ENCODE measurements at regions not wholly inside any gene's neighbourhood (a gene's known extent, or its start where the extent isn't known, plus 50 kb on each side); places are given as distances from the start of the nearest gene placed in this dataset.

GRCh38 chr5:161096581-161096980, 244.6 kb upstream of the ATP10B start:
- H3K27me3 Mint-ChIP-seq (ENCODE audit: insufficient read depth) = no peaks in the 10 kb centered on the region

GRCh38 chr5:161095953-161096352, 243.9 kb upstream of the ATP10B start:
- Mint-ChIP-seq H3K9me3 (no peaks in the 10 kb centered on the region), H3K36me3 (ENCODE audit: low read depth) (no peaks in the 10 kb centered on the region), H3K4me3 (no peak overlapping the region), H3K4me1 (no peaks in the 10 kb centered on the region), H3K27ac (no peak overlapping the region), H3K27me3 (ENCODE audit: insufficient read depth) (no peaks in the 10 kb centered on the region)
- no peaks in the 10 kb centered on the region for H3K27me3 ChIP-seq (ENCODE audit: control insufficient read depth, insufficient read depth, low read length, poor library complexity, severe bottlenecking)
- no peak for TF ChIP-seq CTCF (conservative IDR thresholded peaks at IDR 0.05)
- no peaks in the 10 kb centered on the region for H3K4me1 ChIP-seq (ENCODE audit: control insufficient read depth, insufficient read depth, low read length)
- H3K9ac ChIP-seq (ENCODE audit: extremely low read depth, low read length, poor library complexity, severe bottlenecking) = no peak overlapping the region
- no peaks in the 10 kb centered on the region for H3K36me3 ChIP-seq (ENCODE audit: control insufficient read depth, insufficient read depth, low read length)
- H3K9me3 ChIP-seq (ENCODE audit: control insufficient read depth, low read length) = no peaks in the 10 kb centered on the region
- no peak for DNase-seq
- H3K27ac ChIP-seq (ENCODE audit: low read depth, low read length) = no peak overlapping the region
- H3K4me3 ChIP-seq (ENCODE audit: low read length) = no peak overlapping the region
- WGBS, 2 experiments (ENCODE audit: insufficient coverage in 1 of 2, insufficient read length in 1 of 2) = 83 to 84% methylated on average over 2 of the region's 2 CpGs

More at GRCh38 chr5:161096581-161096980, 244.6 kb upstream of the ATP10B start:
- no peak overlapping the region for H3K4me3 ChIP-seq (ENCODE audit: low read length)
- no peaks in the 10 kb centered on the region for H3K9me3 Mint-ChIP-seq
- WGBS, 2 experiments (ENCODE audit: insufficient coverage in 1 of 2, insufficient read length in 1 of 2) = 90 to 93% methylated on average over 2 to 4 of the region's 4 CpGs
- no peak overlapping the region for H3K9ac ChIP-seq (ENCODE audit: extremely low read depth, low read length, poor library complexity, severe bottlenecking)
- H3K4me1 ChIP-seq (ENCODE audit: control insufficient read depth, insufficient read depth, low read length) = no peaks in the 10 kb centered on the region
- no peak for TF ChIP-seq CTCF (conservative IDR thresholded peaks at IDR 0.05)
- no peak overlapping the region for H3K27ac ChIP-seq (ENCODE audit: low read depth, low read length)
- H3K4me3 Mint-ChIP-seq = no peak overlapping the region
- no peaks in the 10 kb centered on the region for H3K9me3 ChIP-seq (ENCODE audit: control insufficient read depth, low read length)
- no peak overlapping the region for H3K27ac Mint-ChIP-seq
- no peaks in the 10 kb centered on the region for H3K4me1 Mint-ChIP-seq
- no peaks in the 10 kb centered on the region for H3K36me3 ChIP-seq (ENCODE audit: control insufficient read depth, insufficient read depth, low read length)
- H3K27me3 ChIP-seq (ENCODE audit: control insufficient read depth, insufficient read depth, low read length, poor library complexity, severe bottlenecking) = no peaks in the 10 kb centered on the region
- H3K36me3 Mint-ChIP-seq (ENCODE audit: low read depth) = no peaks in the 10 kb centered on the region
- no peak for DNase-seq

- no peaks in the 10 kb centered on the region for H3K27me3 Mint-ChIP-seq (ENCODE audit: insufficient read depth)
- H3K4me3 ChIP-seq (ENCODE audit: low read length) = no peak overlapping the region
- no peaks in the 10 kb centered on the region for H3K4me1 Mint-ChIP-seq
- H3K27ac Mint-ChIP-seq = no peak overlapping the region
- no peak overlapping the region for H3K9ac ChIP-seq (ENCODE audit: extremely low read depth, low read length, poor library complexity, severe bottlenecking)
- H3K27me3 ChIP-seq (ENCODE audit: control insufficient read depth, insufficient read depth, low read length, poor library complexity, severe bottlenecking) = no peaks in the 10 kb centered on the region
- TF ChIP-seq CTCF (conservative IDR thresholded peaks at IDR 0.05) = no peak
- H3K4me1 ChIP-seq (ENCODE audit: control insufficient read depth, insufficient read depth, low read length) = no peaks in the 10 kb centered on the region
- DNase-seq = no peak
- H3K9me3 Mint-ChIP-seq = no peaks in the 10 kb centered on the region
- no peak overlapping the region for H3K4me3 Mint-ChIP-seq
- no peaks in the 10 kb centered on the region for H3K9me3 ChIP-seq (ENCODE audit: control insufficient read depth, low read length)
- H3K27ac ChIP-seq (ENCODE audit: low read depth, low read length) = no peak overlapping the region
- H3K36me3 ChIP-seq (ENCODE audit: control insufficient read depth, insufficient read depth, low read length) = no peaks in the 10 kb centered on the region
- no peaks in the 10 kb centered on the region for H3K36me3 Mint-ChIP-seq (ENCODE audit: low read depth)
These were observed 242.4 kb upstream of the ATP10B start for GRCh38 chr5:161094411-161094810.

All from endodermal cell (in vitro differentiated cells).